GM13976 (cell line): ENCODE measurements at regions not wholly inside any gene's neighbourhood (a gene's known extent, or its start where the extent isn't known, plus 50 kb on each side); places are given as distances from the start of the nearest gene placed in this dataset.

Source experiments
- DNase-seq: peaks from one replicate; pipeline ENCODE4 v3.0.0; 2012; ENCODE audit warnings: low spot score
- in situ Hi-C: fragments of 300-500 bp; cut with MboI; formaldehyde crosslinking; loops from one replicate; pipeline ENCODE4 v1.12.0; 2022; ENCODE audit warnings: low sequenced_read_pairs, mixed read lengths, inconsistent platforms; ENCODE audit not compliant: unreplicated experiment
- TF ChIP-seq, protein P1 (sequence below): IDR thresholded peaks from 2 replicates; pipeline ENCODE4 v1.5.1; 2012; ENCODE audit warnings: borderline replicate concordance, mild to moderate bottlenecking; ENCODE audit not compliant: insufficient read depth; ENCODE audit errors: extremely low read depth, missing control alignments, control extremely low read depth

DNA sequence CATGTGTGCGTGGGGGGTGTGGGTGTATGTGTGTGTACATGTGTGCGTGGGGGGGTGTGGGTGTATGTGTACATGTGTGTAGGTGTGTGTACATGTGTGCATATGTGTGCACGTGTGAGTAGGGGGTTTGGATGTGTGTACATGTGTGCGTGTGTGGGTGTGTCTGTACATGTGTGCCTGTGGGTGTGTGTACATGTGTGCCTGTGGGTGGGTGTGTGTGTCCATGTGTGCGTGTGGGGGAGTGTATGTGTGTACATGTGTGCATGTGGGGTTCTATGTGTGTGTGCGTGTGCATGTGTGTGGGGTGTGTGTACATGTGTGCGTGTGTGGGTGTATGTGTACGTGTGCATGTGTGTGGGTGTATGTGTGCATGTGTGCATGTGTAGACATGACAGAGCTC, 129.1 kb downstream of the C16orf95 start:
- in situ Hi-C loops = no loop called here
- TF ChIP-seq, protein P1, sequence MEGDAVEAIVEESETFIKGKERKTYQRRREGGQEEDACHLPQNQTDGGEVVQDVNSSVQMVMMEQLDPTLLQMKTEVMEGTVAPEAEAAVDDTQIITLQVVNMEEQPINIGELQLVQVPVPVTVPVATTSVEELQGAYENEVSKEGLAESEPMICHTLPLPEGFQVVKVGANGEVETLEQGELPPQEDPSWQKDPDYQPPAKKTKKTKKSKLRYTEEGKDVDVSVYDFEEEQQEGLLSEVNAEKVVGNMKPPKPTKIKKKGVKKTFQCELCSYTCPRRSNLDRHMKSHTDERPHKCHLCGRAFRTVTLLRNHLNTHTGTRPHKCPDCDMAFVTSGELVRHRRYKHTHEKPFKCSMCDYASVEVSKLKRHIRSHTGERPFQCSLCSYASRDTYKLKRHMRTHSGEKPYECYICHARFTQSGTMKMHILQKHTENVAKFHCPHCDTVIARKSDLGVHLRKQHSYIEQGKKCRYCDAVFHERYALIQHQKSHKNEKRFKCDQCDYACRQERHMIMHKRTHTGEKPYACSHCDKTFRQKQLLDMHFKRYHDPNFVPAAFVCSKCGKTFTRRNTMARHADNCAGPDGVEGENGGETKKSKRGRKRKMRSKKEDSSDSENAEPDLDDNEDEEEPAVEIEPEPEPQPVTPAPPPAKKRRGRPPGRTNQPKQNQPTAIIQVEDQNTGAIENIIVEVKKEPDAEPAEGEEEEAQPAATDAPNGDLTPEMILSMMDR = no peak
- DNase-seq = no peak

DNA sequence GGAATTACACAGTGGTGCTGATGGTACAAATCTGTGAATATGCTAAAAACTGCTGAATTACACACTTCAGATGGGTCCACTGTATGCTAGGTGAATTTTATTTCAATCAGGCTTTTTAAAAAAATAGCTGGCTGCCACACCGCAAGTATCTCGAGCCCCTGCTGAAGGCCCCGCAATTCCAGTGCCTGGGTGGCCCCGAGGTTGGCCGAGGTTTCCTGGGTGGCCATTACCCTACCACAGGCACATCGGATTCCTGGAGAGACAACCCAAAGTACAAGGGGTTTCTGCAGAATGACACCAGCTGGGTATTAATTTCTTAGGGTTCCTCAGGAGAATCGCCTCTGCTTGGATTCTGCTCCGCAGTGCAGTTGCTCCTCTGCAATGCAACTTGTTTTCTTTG, 127.8 kb downstream of the C16orf95 start:
- in situ Hi-C loops = no loop called here
- TF ChIP-seq, protein P1 = no peak
- no peak for DNase-seq

DNA sequence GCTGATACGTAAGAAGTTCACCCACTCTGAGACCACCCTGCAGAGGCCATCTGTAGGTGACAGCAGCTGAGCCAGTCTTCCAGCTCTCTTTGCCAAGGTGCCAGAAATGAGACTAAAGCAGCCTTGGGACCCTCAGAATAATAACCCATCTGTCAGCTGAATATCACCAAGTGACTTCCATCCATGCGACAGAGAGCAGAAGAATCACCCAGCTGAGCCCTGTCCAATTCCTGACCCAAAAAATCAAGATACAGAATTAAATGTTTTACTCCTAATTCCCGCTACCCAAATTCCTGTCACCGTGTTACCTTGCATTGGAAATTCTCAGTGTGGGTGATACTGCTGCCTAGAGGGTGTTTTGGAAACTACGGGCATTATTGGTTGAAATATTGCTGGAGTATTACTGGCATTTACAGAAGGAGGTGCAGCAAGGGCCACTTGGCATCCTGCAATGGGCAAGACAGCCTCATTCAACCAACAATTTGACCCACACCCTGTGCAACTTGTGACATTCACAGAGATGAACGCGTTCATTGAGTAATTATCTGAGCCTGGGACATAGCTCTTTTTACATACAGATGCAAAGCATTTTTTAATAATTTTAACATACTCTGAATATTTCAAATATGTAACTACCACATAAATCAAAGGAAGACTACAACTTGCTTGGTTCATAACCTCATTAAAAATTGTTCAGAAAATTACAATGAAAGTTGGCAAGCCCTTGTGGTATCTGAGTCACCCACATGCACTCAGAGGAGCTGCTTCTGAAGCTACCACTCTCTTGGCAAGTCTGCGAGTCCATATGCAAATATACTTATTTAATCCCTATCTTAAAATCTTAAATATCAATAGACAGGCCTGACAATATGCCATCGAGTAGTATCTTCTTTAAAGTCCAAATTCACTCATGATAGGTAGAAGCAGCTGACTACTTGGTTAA, 126.6 kb downstream of the C16orf95 start:
- in situ Hi-C loops = no loop called here
- TF ChIP-seq, protein P1 = no peak
- DNase-seq = no peak

DNA sequence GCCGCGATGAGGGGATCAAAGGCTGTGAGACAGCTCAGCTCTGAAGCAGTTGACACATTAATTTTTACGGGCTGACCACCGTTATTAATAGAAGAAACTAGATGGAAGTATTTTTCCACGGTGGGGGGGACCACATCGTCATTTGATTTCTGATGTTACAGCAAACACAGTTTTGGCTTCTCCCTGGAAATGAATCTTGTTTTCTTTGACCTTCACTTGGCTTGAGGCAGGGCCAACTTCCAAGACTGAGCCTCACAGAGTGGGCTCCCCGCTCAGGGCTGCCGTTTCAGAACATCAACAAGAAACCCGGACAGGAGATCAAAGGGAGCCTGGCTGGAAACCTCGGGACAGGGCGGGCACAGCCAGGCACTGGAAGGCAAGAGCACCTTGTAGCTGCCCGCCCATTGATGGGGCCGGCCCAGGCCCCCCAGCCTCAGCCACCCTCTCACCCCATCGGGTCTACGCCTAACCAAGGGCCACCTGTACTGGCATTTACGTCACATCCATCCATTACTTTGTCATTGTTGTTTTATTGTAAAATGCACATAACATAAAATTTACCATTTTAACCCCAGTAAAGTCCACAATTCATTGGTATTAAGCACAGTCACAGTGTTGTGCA, 124.6 kb downstream of the C16orf95 start:
- TF ChIP-seq, protein P1 = no peak
- DNase-seq = no peak
- in situ Hi-C loops = no loop called here

DNA sequence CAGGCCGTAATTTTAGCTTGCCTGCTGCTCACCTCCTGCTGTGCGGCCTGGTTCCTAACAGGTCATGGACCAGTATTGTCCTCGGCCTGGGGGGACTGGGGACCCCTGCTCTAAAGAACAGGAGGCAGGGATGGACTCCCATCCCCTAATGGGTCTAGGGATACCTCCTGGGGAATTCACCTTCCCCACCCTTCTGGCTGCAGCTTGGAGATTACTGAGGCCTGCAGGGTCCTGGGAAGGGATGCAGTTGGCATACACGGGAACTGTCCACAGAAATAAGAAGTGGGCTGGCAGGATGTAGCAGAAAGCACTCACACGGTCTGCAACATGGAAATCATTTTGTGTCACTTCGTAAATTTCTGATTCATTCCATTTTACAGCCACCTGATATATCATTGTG, 123.0 kb downstream of the C16orf95 start:
- in situ Hi-C loops = no loop called here
- TF ChIP-seq, protein P1 = no peak
- DNase-seq = no peak

DNA sequence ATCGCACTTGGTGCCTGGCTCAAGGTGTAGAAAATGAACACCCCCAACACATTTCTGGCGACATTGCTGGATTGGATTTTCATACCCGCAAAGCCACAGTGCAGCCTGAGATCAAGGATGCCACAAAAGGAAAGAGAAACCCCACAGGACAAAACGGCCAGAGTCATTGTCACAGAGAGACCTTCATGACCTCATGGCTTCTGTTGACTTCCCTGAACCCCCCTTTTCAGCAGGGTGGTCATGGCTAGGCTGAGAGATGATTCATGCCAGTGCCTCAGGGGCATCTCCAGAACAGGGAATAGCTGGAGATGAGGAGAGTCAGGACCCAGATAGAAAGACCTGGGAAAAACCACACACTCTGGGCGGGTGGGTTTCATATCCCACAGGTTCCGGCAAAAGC, 122.0 kb downstream of the C16orf95 start:
- no peak for DNase-seq
- TF ChIP-seq, protein P1 = no peak
- in situ Hi-C loops = no loop called here
